WTC11 (cell line): ENCODE measurements at regions not wholly inside any gene's neighbourhood (a gene's known extent, or its start where the extent isn't known, plus 50 kb on each side); places are given as distances from the start of the nearest gene placed in this dataset.

ENCODE experiments used
- CTCF ChIP-seq: fragments of 200-600 bp; IDR thresholded peaks from 2 replicates; pipeline ENCODE4 v1.8.0; 2022; ENCODE audit warnings: antibody characterized with exemption
- TEAD1 ChIP-seq: sonication (generic); formaldehyde crosslinking; IDR thresholded peaks from 2 replicates; pipeline ENCODE4 v1.8.0; 2022; ENCODE audit warnings: mild to moderate bottlenecking, missing genetic modification reagents
- TF ChIP-seq, protein P1 (sequence below): sonication (generic); formaldehyde crosslinking; IDR thresholded peaks from 2 replicates; pipeline ENCODE4 v1.8.1; 2022; ENCODE audit warnings: mild to moderate bottlenecking, moderate library complexity, missing genetic modification reagents

DNA sequence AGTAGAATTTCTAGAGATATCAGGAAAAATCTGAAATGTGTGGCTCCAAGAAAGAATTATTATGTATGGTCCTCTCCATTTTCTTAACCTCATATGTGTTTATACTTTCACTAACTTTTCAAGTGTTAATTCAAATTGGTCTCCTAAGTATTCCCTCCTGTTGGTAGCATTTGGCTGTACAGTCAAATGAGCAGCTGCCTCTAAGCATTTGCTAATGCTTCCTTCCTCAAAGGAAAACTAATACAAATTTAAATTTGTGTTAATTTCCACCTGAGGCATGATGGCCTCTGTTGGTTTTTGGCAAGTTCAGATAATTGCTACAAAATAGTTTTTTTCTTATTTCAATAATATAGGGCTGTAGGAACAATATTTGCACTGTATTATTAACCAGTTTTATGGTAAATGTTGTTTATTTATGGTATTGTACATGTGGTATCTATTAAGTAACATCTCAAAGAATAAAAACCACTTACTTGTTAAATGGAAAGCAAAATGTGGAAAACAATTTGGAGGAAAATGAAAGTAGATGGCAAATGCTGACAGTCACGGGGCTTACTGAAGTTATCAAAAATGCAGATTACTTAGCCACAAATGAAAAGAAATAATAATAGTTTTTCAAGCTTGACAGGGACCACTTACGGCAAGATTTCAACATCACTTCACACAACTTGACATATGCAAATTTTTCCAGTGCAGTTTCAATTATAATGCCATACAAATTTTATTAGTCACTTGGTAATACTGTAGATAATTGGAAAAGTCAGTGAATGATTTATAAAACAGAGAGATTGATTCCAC, 299.3 kb upstream of the MEOX2 start:
- TF ChIP-seq, protein P1, sequence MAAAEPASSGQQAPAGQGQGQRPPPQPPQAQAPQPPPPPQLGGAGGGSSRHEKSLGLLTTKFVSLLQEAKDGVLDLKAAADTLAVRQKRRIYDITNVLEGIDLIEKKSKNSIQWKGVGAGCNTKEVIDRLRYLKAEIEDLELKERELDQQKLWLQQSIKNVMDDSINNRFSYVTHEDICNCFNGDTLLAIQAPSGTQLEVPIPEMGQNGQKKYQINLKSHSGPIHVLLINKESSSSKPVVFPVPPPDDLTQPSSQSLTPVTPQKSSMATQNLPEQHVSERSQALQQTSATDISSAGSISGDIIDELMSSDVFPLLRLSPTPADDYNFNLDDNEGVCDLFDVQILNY (CRISPR knock-in tag): no peak
- TF ChIP-seq CTCF (no peak), TEAD1 (CRISPR knock-in tag) (no peak)
